H1 (cell line): ENCODE measurements at regions not wholly inside any gene's neighbourhood (a gene's known extent, or its start where the extent isn't known, plus 50 kb on each side); places are given as distances from the start of the nearest gene placed in this dataset.
A peak's percentile ranks its signal among the peaks of the same experiment; 100 is the strongest.

Source experiments
- CTCF ChIA-PET: fragments of 300-600 bp; sonication (Branson Sonifier 250); formaldehyde crosslinking; loops from one replicate; lab custom pipeline; 2021; ENCODE audit not compliant: partially characterized antibody; lab: Charles Lee
- POLR2A ChIA-PET: fragments of 300-600 bp; sonication (Branson Sonifier 250); formaldehyde crosslinking; loops from one replicate; lab custom pipeline; 2021; ENCODE audit warnings: inconsistent platforms; ENCODE audit not compliant: partially characterized antibody; lab: Charles Lee
- DNase-seq, 2 experiments: peaks; one replicate each; pipeline versions ENCODE4 v3.0.0 to v3.0.0-alpha.2; 2010 to 2022; ENCODE audit warnings: low spot score in 2 of 2, low read depth in 1 of 2, mixed read lengths in 1 of 2
- FAIRE-seq: peaks from 2 replicates; lab custom pipeline; 2011; peaks lifted over from hg19 to GRCh38; lab: Jason Lieb, UNC
- H2AFZ ChIP-seq: 2 replicates; pipeline ENCODE4 v1.8.1; 2012; ENCODE audit warnings: low read length, inconsistent platforms
- H2AK5ac ChIP-seq: 2 replicates; pipeline ENCODE4 v1.6.1; 2013; ENCODE audit warnings: low read depth, low read length
- H2BK120ac ChIP-seq: replicated peaks from 2 replicates; pipeline ENCODE3; 2013; ENCODE audit warnings: low read depth, low read length, inconsistent platforms
- H2BK12ac ChIP-seq: 2 replicates; pipeline ENCODE4 v1.6.1; 2013; ENCODE audit warnings: low read depth, low read length
- H2BK15ac ChIP-seq: 2 replicates; pipeline ENCODE4 v1.6.1; 2013; ENCODE audit warnings: low read length
- H2BK20ac ChIP-seq: 2 replicates; pipeline ENCODE4 v1.6.1; 2013; ENCODE audit warnings: low read length
- H2BK5ac ChIP-seq: 2 replicates; pipeline ENCODE4 v1.6.1; 2013; ENCODE audit warnings: low read depth, low read length
- H3K14ac ChIP-seq: 2 replicates; pipeline ENCODE4 v1.6.1; 2013; ENCODE audit warnings: inconsistent platforms; ENCODE audit not compliant: insufficient read length
- H3K18ac ChIP-seq: 2 replicates; pipeline ENCODE4 v1.6.1; 2013; ENCODE audit warnings: low read length; ENCODE audit errors: extremely low read depth
- H3K23ac ChIP-seq: 2 replicates; pipeline ENCODE4 v1.6.1; 2013; ENCODE audit warnings: inconsistent platforms; ENCODE audit not compliant: insufficient read length
- H3K23me2 ChIP-seq: 2 replicates; pipeline ENCODE4 v1.6.1; 2013; ENCODE audit warnings: low read depth, low read length
- H3K27ac ChIP-seq: 2 replicates; pipeline ENCODE4 v1.6.1; 2011; ENCODE audit warnings: low read depth, low read length, inconsistent platforms
- H3K27me3 ChIP-seq, 4 experiments: replicated peaks in 1 of 4; 1 replicate in 1 of 4; 2 replicates in 3 of 4; pipeline versions ENCODE4 v1.6.1 to v1.8.1; 2011 to 2013; ENCODE audit warnings: low read length in 3 of 4, mild to moderate bottlenecking in 3 of 4, inconsistent platforms in 2 of 4, mixed read lengths in 2 of 4, moderate library complexity in 1 of 4; ENCODE audit not compliant: control insufficient read depth in 3 of 4, insufficient read depth in 3 of 4; ENCODE audit errors: extremely low read depth in 1 of 4
- H3K36me3 ChIP-seq, 4 experiments: 2 replicates each; pipeline versions ENCODE4 v1.6.1 to v1.8.1; 2011 to 2013; ENCODE audit warnings: mild to moderate bottlenecking in 4 of 4, low read length in 3 of 4, moderate library complexity in 2 of 4, control low read depth in 1 of 4, inconsistent platforms in 1 of 4; ENCODE audit not compliant: insufficient read depth in 4 of 4, control insufficient read depth in 2 of 4
- H3K4ac ChIP-seq: replicated peaks from 2 replicates; pipeline ENCODE3; 2013; ENCODE audit warnings: low read length, low read depth, mixed read lengths, inconsistent platforms; ENCODE audit not compliant: insufficient read length
- H3K4me1 ChIP-seq, 4 experiments: replicated peaks in 1 of 4; 1 replicate in 1 of 4; 2 replicates in 3 of 4; pipeline versions ENCODE4 v1.6.1 to v1.8.1; 2011 to 2013; ENCODE audit warnings: low read length in 3 of 4, inconsistent platforms in 2 of 4, mixed read lengths in 1 of 4; ENCODE audit not compliant: insufficient read depth in 4 of 4, control insufficient read depth in 3 of 4
- H3K4me2 ChIP-seq, 2 experiments: 2 replicates each; pipeline versions ENCODE4 v1.6.1 to v1.8.1; 2011 to 2013; ENCODE audit warnings: low read depth in 2 of 2, low read length in 2 of 2, control low read depth in 1 of 2, inconsistent platforms in 1 of 2, mild to moderate bottlenecking in 1 of 2; ENCODE audit not compliant: insufficient read depth in 1 of 2
- H3K4me3 ChIP-seq, 4 experiments: fragments of 200-600, 300-600 bp in 1 of 4; sonication (generic), shearing (Covaris generic), sonication (Bioruptor Twin) in 1 of 4; 2 replicates each; pipeline versions ENCODE4 v1.5.1 to v1.8.1; 2011 to 2016; ENCODE audit warnings: low read length in 4 of 4, low read depth in 3 of 4, control low read depth in 2 of 4, inconsistent platforms in 2 of 4, mild to moderate bottlenecking in 2 of 4, mixed read lengths in 1 of 4, moderate library complexity in 1 of 4; ENCODE audit not compliant: insufficient read depth in 2 of 4; ENCODE audit errors: extremely low read depth in 1 of 4
- H3K56ac ChIP-seq: replicated peaks from 2 replicates; pipeline ENCODE3; 2013; ENCODE audit warnings: low read depth, mild to moderate bottlenecking, mixed read lengths, low read length, inconsistent platforms; ENCODE audit not compliant: insufficient read length
- H3K79me1 ChIP-seq: 2 replicates; pipeline ENCODE4 v1.6.1; 2013; ENCODE audit warnings: low read depth, low read length, control low read depth
- H3K79me2 ChIP-seq, 2 experiments: 2 replicates each; pipeline versions ENCODE4 v1.6.1 to v1.8.1; 2012 to 2013; ENCODE audit warnings: low read length in 2 of 2, mild to moderate bottlenecking in 2 of 2, inconsistent platforms in 1 of 2; ENCODE audit not compliant: insufficient read depth in 2 of 2, control insufficient read depth in 1 of 2
- H3K9ac ChIP-seq, 4 experiments: replicated peaks in 1 of 4; 1 replicate in 1 of 4; 2 replicates in 3 of 4; pipeline versions ENCODE4 v1.6.1 to v1.8.1; 2011 to 2013; ENCODE audit warnings: low read depth in 3 of 4, low read length in 3 of 4, control low read depth in 2 of 4, mild to moderate bottlenecking in 2 of 4, moderate library complexity in 2 of 4, inconsistent platforms in 1 of 4; ENCODE audit errors: extremely low read depth in 1 of 4
- H3K9me3 ChIP-seq, 2 experiments: 2 replicates each; pipeline versions ENCODE4 v1.6.1 to v1.8.1; 2012 to 2013; ENCODE audit warnings: mild to moderate bottlenecking in 2 of 2, moderate library complexity in 2 of 2, control low read depth in 1 of 2, inconsistent platforms in 1 of 2, low read depth in 1 of 2, low read length in 1 of 2, mixed read lengths in 1 of 2; ENCODE audit not compliant: insufficient read depth in 2 of 2
- H4K20me1 ChIP-seq, 2 experiments: replicated peaks in 1 of 2; 2 replicates each; pipeline versions ENCODE3 to v1.8.1; 2011 to 2013; ENCODE audit warnings: inconsistent platforms in 2 of 2, low read length in 2 of 2, mild to moderate bottlenecking in 1 of 2; ENCODE audit not compliant: insufficient read depth in 2 of 2, control insufficient read depth in 1 of 2
- H4K5ac ChIP-seq: 2 replicates; pipeline ENCODE4 v1.6.1; 2013; ENCODE audit warnings: low read length, low read depth, mixed read lengths, inconsistent platforms; ENCODE audit not compliant: insufficient read length
- H4K8ac ChIP-seq: 2 replicates; pipeline ENCODE4 v1.8.0; 2013; ENCODE audit warnings: mild to moderate bottlenecking, moderate library complexity, low read length, inconsistent platforms; ENCODE audit not compliant: insufficient read depth; ENCODE audit errors: extremely low read depth
- H4K91ac ChIP-seq: replicated peaks from 2 replicates; pipeline ENCODE3; 2013; ENCODE audit warnings: low read length, mixed read lengths, inconsistent platforms; ENCODE audit not compliant: insufficient read length
- POLR2A ChIP-seq, 2 experiments: IDR thresholded peaks; 1 replicate in 1 of 2; 2 replicates in 1 of 2; pipeline ENCODE4 v1.6.1; 2011; ENCODE audit warnings: low read depth in 2 of 2, low read length in 2 of 2, mild to moderate bottlenecking in 2 of 2; ENCODE audit errors: control extremely low read depth in 1 of 2
- WGBS, 2 experiments: shearing (Covaris generic) in 1 of 2; methylation state at CpG; one replicate each; pipeline versions ENCODE4 v1.1.6 to v1.1.7; 2013 to 2015; ENCODE audit warnings: low lambda C conversion rate in 2 of 2, mixed read lengths in 2 of 2, inconsistent platforms in 1 of 2, low coverage in 1 of 2, missing lambda C conversion rate in 1 of 2; ENCODE audit not compliant: insufficient replicate concordance in 2 of 2, insufficient coverage in 1 of 2, insufficient read length in 1 of 2; ENCODE audit errors: extremely low coverage in 1 of 2, missing lambda C conversion rate in 1 of 2; 5-methylcytosine and 5-hydroxymethylcytosine counted together

DNA sequence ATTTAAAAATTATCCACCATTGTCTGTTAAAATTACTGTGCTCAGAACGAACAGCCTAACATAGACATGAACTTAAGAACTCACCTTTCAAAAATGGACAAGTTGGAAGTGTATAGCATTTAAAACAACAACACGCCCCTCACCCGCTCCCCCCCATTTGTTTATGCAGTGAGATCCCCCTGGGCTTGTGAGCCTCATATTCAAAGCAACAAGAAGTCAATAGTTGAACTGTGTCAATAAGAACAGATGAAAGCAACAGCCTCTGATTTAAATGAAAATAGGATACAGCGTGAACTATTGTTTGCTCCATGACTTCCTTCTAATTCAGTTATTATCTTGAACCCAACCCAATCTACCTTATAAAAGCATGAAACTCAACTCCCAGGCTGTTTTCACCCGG, 314.2 kb downstream of the BLID start:
- Histone ChIP-seq H3K27ac (peak overlapping the region; percentile 79; the same call in 1 of the 2 replicates), H2BK15ac (no peak overlapping the region)
- 5% methylated on average over 5 of the region's 5 CpGs; no CpG with 5 or more reads in 1 of the 2 experiments for WGBS, 2 experiments
- peak in 1 of 2 experiments; percentile 21; a peak in 1 of 3 replicates for TF ChIP-seq POLR2A (IDR thresholded peaks at IDR 0.05; ENCODE audit: control extremely low read depth in 1 of 2, low read depth in 2 of 2, low read length in 2 of 2)

More for the DNA sequence above, 314.2 kb downstream of the BLID start:
- Histone ChIP-seq H4K5ac (peak overlapping the region; percentile 31), H3K27me3 (no peaks in the 10 kb centered on the region), H3K9ac (no peak overlapping the region), H3K9me3 (peaks cover 8 to 12% of the 10 kb centered on the region in 2 experiments; a peak in 3 of 4 replicates), H3K14ac (no peak overlapping the region), H3K79me2 (no peaks in the 10 kb centered on the region), H3K23ac (no peak overlapping the region), H2AK5ac (no peak overlapping the region), H2AFZ (no peak overlapping the region), H2BK120ac (peak overlapping the region; percentile 81), H2BK20ac (0 out of 2 replicates have a peak overlapping the region, but pooled peaks have one; percentile 0), H3K23me2 (no peaks in the 10 kb centered on the region), H3K4me2 (peak overlapping the region; percentile 49 to 61), H4K91ac (peak overlapping the region; percentile 12), H3K79me1 (no peaks in the 10 kb centered on the region), H2BK5ac (peak overlapping the region; percentile 45; the same call in 1 of the 2 replicates), H3K56ac (no peak overlapping the region), H3K36me3 (peaks cover 0 to 4% (median 0%) of the 10 kb centered on the region in 4 experiments; a peak in 2 of 8 replicates), H3K18ac (no peak overlapping the region; the same call in 1 of the 2 replicates), H2BK12ac (no peak overlapping the region; the same call in 1 of the 2 replicates), H3K4me3 (peak overlapping the region in 3 of 4 experiments; percentile 1 to 47 (median 6); a peak in 4 of 8 replicates), H4K8ac (no peak overlapping the region), H4K20me1 (no peaks in the 10 kb centered on the region), H3K4ac (no peak overlapping the region), H3K4me1 (peaks cover 6 to 28% (median 14%) of the 10 kb centered on the region in 4 experiments; a peak in 6 of 7 replicates)
- DNase-seq (no peak), FAIRE-seq (no peak)
- ChIA-PET CTCF (interaction anchor here (0.6 to 2.0 kb wide), 3 partner anchors 61 to 306 kb away, joined by 3 to 7 read pairs (median 6); no protein-coding TSS in a partner anchor), POLR2A (interaction anchor here (1.0 to 1.4 kb wide), 2 partner anchors 12 to 13 kb away, joined by 3 to 6 read pairs; no protein-coding TSS in a partner anchor)
